H1 (cell line): ENCODE measurements at regions not wholly inside any gene's neighbourhood (a gene's known extent, or its start where the extent isn't known, plus 50 kb on each side); places are given as distances from the start of the nearest gene placed in this dataset. TPM values are rescaled to one million over a fixed set of nuclear protein-coding genes. Genes with fewer than 3 reads are reported as not detected.

ENCODE experiments used
- small RNA-seq: library from polyadenylated mRNA; stranded (forward); fragments of <200 nt; extraction: miRNeasy Mini kit (QIAGEN cat#:217004); gene quantifications from one replicate; pipeline ENCODE3, GENCODE V24; 2013; ENCODE audit not compliant: insufficient read depth

Small RNA genes in the stretch of these regions (small RNA-seq; reads per million reads assigned to genes)
- gene AC079355.2: not detected
